HAP-1 (cell line): ENCODE measurements at regions not wholly inside any gene's neighbourhood (a gene's known extent, or its start where the extent isn't known, plus 50 kb on each side); places are given as distances from the start of the nearest gene placed in this dataset.
A peak's percentile ranks its signal among the peaks of the same experiment; 100 is the strongest.

Source experiments
- DNase-seq, 2 experiments: peaks; one replicate each; pipeline ENCODE4 v3.0.0-alpha.2; 2016 to 2020; ENCODE audit warnings: low spot score in 2 of 2
- H3K27me3 ChIP-seq: fragments of 250-450 bp; sonication (Bioruptor Pico); 2 replicates; pipeline ENCODE4 v1.5.1; 2020; ENCODE audit warnings: low read depth, mild to moderate bottlenecking, moderate library complexity
- H3K36me3 ChIP-seq: fragments of 250-450 bp; sonication (Bioruptor Pico); replicated peaks from 2 replicates; pipeline ENCODE4 v1.5.1; 2020; ENCODE audit warnings: mild to moderate bottlenecking
- H3K4me1 ChIP-seq: fragments of 250-450 bp; sonication (Bioruptor Pico); 2 replicates; pipeline ENCODE4 v1.5.1; 2020; ENCODE audit warnings: mild to moderate bottlenecking
- H3K4me3 ChIP-seq: fragments of 250-450 bp; sonication (Bioruptor Pico); 2 replicates; pipeline ENCODE4 v1.5.1; 2020; ENCODE audit warnings: mild to moderate bottlenecking, moderate library complexity
- H3K9me3 ChIP-seq: fragments of 250-450 bp; sonication (Bioruptor Pico); 2 replicates; pipeline ENCODE4 v1.5.1; 2020; ENCODE audit warnings: mild to moderate bottlenecking, moderate library complexity
- in situ Hi-C: fragments of 300-500 bp; cut with MboI; formaldehyde crosslinking; loops from 3 replicates; pipeline ENCODE4 v1.14.3; 2020; ENCODE audit warnings: low sequenced_read_pairs, inconsistent platforms, mixed read lengths

DNA sequence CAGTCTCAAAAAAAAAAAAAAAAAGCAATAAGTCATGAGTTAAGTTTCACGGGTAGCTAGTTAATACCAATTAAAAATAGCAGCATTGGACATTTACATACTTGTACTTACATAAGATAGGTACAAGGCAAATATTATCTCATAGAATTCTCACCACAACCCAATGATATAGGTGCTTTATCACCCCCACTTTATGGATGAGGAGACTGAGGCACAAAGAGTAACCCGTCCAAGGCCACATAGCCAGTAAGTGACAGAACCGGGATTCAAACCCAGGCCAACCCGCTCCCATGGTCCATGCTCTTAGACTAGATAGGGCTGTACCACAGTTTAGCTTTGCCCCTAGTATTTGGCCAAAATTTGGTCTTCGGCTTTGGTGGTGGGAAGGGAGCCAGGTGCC, 132.5 kb upstream of the SLC45A1 start:
- Histone ChIP-seq H3K4me1 (no peaks in the 10 kb centered on the region; the same call in 1 of the 2 replicates), H3K27me3 (no peaks in the 10 kb centered on the region), H3K4me3 (no peak overlapping the region), H3K36me3 (no peaks in the 10 kb centered on the region), H3K9me3 (no peaks in the 10 kb centered on the region)
- DNase-seq: no peak
- in situ Hi-C loops: no loop called here

DNA sequence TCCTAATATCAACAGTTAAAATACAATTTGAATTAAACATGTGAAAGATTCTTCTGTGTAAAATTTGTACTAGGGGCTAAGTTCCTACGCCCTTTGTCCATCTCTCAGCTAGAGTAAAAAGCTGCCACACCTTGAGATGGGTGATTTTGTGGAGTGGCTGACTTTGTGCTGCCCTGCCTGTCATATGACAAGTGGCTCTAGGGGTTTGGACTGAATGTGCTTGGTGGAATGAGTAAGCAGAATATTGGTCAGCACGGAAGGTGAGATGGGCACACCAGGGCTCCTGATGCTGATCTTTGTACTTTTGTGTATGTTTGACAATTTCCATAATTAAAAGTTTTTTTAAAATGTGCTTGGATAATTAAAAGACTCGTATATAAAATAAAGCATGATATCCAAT, 133.6 kb upstream of the SLC45A1 start:
- no peak for DNase-seq
- Histone ChIP-seq H3K27me3 (no peaks in the 10 kb centered on the region), H3K36me3 (no peaks in the 10 kb centered on the region), H3K4me3 (no peak overlapping the region), H3K4me1 (no peaks in the 10 kb centered on the region; the same call in 1 of the 2 replicates), H3K9me3 (peaks cover 2% of the 10 kb centered on the region; the same call in 1 of the 2 replicates)
- in situ Hi-C loops: no loop called here

DNA sequence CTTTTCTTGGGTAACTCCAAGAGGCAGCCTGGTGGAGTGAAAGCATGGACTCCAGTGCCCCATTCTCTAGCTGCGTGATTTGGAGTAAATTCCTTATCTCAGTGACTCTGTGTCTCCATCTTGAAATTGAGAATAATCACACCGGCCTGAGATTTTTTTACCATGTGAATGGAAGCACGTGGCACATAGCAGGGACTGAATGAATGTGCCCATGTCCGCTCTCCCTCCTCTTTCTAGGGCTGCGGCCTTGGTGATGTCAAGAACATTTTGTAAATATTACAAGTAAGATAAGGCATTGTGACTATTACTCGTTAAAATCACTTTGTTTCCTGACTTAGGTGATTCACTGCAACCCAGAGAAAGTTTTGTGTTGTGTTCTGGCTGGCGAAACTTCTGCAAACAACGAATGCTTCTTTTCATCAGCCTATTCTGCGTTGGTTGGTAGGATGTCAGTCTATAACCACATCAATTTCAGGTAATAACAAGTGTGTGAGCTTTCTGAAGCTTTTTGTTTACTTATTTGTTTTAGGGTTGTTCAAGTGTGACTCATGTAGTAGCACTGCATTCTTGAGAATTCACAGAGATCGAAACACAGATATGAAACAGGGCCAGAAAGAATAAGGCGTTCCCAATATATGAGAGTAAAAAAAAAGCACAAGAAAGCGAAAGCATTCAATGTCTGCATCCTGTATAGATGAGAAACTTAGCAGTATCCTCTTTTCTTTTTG, 135.7 kb upstream of the SLC45A1 start:
- Histone ChIP-seq H3K4me3 (no peak overlapping the region), H3K9me3 (peaks cover 4% of the 10 kb centered on the region; the same call in 1 of the 2 replicates), H3K27me3 (no peaks in the 10 kb centered on the region), H3K4me1 (no peaks in the 10 kb centered on the region; the same call in 1 of the 2 replicates), H3K36me3 (no peaks in the 10 kb centered on the region)
- in situ Hi-C loops: no loop called here
- DNase-seq: peak in 1 of 2 experiments; percentile 5

DNA sequence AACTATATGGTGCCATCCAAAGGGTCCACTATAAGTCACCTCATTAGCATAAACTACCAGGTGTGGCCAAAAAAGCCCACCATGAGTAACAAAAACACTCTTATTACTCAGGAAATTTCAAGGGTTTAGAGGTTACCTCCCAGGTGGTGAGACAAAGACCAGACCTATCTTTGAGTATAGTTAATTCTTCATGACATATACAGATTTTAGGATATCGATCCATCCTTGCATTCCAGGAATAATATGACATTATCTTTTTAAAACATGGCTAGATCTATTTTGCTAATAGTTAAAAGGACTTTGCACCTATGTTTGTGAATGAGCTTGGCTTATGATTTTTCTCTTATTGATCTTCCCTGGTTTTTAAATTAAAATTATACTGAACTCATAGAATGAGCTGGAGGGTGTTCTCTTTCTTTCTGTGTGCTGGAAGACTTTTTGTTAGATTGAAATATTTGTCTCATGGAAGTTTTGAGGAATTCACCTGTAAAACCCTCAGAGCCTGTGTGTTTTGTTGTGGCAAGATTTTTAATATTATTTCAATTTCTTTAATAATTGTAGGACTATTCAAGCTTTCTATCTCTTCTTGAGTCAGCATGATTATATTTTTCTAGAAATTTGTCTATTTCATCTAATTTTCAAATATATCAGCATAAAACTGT, 138.7 kb upstream of the SLC45A1 start:
- Histone ChIP-seq H3K27me3 (no peaks in the 10 kb centered on the region), H3K9me3 (peaks cover 4% of the 10 kb centered on the region; the same call in 1 of the 2 replicates), H3K4me1 (no peaks in the 10 kb centered on the region; the same call in 1 of the 2 replicates), H3K36me3 (no peaks in the 10 kb centered on the region), H3K4me3 (no peak overlapping the region)
- DNase-seq: no peak
- in situ Hi-C loops: no loop called here

DNA sequence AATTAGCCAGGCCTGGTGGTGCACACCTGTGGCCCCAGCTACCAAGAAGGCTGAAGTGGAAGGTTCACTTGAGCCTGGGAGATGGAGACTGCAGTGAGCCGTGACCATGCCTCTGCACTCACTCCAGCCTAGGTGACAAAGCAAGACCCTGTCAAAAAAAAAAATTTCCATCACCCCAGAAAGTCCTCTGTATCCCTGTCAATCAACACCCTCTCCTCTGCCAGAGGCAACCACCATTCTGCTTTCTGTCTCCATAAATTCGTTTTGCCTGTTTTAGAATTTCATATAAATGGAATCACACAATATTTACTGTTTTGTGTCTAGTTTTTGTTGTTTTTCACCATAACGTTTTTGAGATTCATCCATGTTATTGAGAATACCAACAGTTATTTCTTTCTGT, 141.6 kb upstream of the SLC45A1 start:
- Histone ChIP-seq H3K4me1 (no peaks in the 10 kb centered on the region), H3K9me3 (peaks cover 4% of the 10 kb centered on the region; the same call in 1 of the 2 replicates), H3K36me3 (no peaks in the 10 kb centered on the region), H3K27me3 (no peaks in the 10 kb centered on the region), H3K4me3 (no peak overlapping the region)
- in situ Hi-C loops: no loop called here
- DNase-seq: no peak

DNA sequence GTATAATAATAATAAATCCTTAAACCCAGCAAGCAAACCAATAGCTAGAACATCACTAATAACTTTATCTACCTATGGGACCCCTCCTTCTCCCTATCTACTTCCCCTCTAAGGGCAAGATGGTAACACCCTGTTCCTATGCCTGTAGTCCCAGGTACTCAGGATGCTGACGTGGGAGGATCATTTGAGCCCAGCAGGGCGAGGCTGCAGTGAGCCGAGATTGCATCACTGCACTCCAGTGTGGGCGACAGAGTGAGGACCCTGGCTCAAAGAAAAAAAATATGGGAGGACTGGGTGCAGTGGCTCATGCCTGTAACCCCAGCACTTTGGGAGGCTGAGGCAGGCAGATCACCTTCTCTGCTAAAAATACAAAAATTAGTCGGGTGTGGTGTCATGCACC, 143.1 kb upstream of the SLC45A1 start:
- no peak overlapping the region for H3K4me3 ChIP-seq
- no peaks in the 10 kb centered on the region for H3K27me3 ChIP-seq
- peaks cover 4% of the 10 kb centered on the region; the same call in 1 of the 2 replicates for H3K9me3 ChIP-seq
- H3K4me1 ChIP-seq: no peaks in the 10 kb centered on the region
- in situ Hi-C loops: no loop called here
- H3K36me3 ChIP-seq: no peaks in the 10 kb centered on the region
- no peak for DNase-seq

DNA sequence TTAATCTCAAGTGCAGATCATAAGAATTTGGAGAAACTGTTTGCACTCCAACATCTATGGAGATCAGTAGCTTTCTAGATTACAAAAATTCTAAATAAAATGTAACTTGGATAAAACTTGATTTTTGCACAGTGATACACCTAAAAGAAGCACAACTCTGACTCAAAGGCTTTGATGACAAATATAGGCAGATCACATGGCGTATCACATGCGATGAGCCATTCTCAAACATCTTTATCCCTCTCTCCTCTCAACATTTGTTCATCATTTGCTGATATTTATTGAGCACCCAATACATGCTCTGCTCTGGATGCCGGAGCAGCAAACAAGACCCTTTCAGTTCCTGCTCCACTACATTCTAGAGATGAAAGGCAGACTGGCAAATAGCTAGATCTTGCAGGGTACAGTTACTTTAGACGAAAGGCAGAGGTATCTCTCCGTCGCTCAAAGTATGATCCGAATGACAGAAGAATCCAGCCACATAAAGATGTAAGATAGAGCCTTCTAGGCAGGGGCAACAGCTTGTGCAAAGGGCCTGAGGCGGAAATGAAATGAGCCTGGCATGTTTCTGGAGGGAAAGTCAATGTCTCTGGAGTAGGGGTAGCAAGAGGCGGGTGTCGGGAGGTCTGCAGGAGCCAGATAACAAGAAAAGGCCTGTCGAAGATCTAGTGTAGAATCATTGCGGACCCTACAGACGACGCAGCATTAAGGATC, 145.8 kb upstream of the ERRFI1 start:
- in situ Hi-C loops: no loop called here
- no peak for DNase-seq
- Histone ChIP-seq H3K4me3 (no peak overlapping the region), H3K27me3 (no peaks in the 10 kb centered on the region), H3K9me3 (no peaks in the 10 kb centered on the region), H3K4me1 (0 out of 2 replicates have a peak, but pooled peaks cover 4% of the 10 kb centered on the region), H3K36me3 (no peaks in the 10 kb centered on the region)

DNA sequence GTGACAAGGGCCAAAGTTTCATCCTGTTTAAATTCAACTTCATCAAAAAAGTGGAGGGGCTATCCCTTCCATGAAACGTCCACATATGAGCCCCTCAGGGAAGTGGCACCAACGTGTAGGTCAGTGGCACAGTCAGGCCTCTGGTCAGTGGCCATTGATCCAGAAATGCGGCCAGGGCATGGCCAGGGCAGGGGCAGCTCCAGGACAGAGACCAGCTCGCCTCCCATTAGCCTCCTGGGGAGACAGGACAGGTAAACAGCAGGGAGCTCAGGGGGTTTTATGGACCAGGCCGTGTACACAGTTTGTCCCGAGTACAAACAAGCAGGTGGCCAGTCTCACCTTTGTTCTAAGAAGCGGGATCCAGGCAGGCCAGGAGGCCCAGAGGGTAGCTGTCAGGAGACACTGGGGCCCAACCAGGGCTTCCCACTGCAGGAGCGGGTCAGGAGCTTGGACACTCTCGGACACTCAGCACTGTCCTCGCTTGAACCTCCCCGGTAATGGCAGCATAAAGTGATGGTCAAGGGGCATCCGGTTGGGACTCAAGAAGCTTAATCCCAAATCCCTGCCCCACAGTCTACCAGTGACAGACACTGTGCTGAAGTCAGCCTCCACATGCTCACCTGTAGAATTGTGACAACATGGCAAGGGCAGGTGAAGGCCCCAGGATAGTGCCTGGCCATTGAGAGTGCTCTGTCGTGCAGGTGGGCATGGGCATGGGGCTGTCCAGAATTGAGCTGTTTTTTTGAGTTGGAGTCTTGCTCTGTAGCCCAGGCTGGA, 144.1 kb upstream of the ERRFI1 start:
- Histone ChIP-seq H3K27me3 (no peaks in the 10 kb centered on the region), H3K4me3 (no peak overlapping the region), H3K36me3 (no peaks in the 10 kb centered on the region), H3K4me1 (0 out of 2 replicates have a peak, but pooled peaks cover 4% of the 10 kb centered on the region), H3K9me3 (no peaks in the 10 kb centered on the region)
- in situ Hi-C loops: no loop called here
- no peak for DNase-seq

DNA sequence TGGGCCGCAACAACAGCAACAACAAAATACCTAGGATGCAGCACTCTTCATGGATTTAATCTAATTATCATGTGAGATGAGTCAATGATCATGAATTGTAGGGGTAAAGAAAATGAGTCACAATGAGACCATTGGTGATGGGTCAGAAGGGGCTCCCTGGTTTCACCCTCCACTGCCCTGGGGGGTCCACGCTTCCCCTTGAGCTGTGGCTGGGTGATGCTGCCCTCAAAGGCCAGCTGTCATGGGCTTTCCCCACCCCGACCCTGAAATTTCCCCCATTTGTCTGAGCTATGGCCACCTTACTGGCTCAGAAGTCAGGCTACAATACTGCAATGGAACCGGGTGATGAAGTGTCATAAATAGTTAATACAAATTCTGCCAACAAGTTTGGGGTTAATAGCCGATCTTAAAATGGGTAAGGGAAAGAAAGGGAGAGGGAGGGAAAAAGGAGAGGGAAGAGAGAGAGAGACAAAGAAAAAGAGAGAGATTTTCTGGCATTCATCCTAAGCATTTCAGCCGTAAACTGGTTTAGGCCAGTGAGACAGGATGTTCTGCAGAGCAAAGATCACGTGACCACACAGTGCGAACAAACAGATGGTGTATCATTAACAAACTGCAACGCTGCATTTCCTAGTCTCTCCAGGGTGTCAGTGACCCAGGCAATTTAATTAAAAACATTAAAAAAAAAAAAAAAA, 143.4 kb upstream of the ERRFI1 start:
- Histone ChIP-seq H3K4me3 (no peak overlapping the region), H3K36me3 (no peaks in the 10 kb centered on the region), H3K9me3 (no peaks in the 10 kb centered on the region), H3K27me3 (no peaks in the 10 kb centered on the region), H3K4me1 (0 out of 2 replicates have a peak, but pooled peaks cover 4% of the 10 kb centered on the region)
- DNase-seq: peak in 1 of 2 experiments; percentile 16
- in situ Hi-C loops: no loop called here

DNA sequence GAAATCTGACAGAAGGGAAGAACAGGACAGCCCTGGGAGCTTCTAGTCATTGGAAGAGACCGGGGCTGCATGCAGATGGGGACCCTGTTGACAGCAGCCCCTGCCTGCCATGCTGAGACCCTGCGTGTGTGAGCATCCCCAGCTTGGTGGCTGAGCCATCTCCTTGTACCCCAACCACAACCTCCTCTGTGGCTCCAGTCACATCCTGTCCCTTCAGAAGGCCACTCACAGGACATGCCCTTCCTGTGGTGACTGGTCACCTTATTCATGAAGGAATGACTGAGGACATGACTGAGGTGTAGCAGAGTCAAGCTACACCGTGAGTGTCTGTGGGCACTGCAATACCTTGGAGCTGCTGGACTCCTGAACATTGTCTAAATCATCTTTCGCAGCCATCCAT, 141.8 kb upstream of the ERRFI1 start:
- Histone ChIP-seq H3K4me1 (0 out of 2 replicates have a peak, but pooled peaks cover 4% of the 10 kb centered on the region), H3K4me3 (no peak overlapping the region), H3K9me3 (no peaks in the 10 kb centered on the region), H3K36me3 (no peaks in the 10 kb centered on the region), H3K27me3 (no peaks in the 10 kb centered on the region)
- in situ Hi-C loops: no loop called here
- DNase-seq: no peak

DNA sequence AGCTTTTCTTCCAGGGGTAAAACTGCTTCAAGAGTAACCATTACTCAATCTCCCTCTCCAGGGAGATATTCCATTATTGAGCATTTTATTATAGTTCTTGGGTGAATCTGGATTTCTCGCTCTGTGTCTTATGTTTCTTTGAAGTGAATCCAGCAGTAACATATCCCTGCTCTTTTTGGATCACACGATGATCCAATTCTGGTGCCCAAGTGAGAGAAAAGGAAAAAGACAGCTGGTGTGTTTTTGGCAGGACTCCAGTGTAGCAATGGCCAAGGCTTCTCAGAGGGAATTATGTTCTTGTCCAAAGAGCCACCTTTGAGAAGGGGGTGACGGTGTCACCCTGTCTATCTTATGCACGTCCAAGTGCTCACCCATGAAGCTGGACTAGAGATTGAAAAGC, 140.3 kb upstream of the ERRFI1 start:
- H3K9me3 ChIP-seq: no peaks in the 10 kb centered on the region
- no peaks in the 10 kb centered on the region for H3K36me3 ChIP-seq
- H3K27me3 ChIP-seq: no peaks in the 10 kb centered on the region
- in situ Hi-C loops: no loop called here
- no peak overlapping the region for H3K4me3 ChIP-seq
- 0 out of 2 replicates have a peak, but pooled peaks cover 4% of the 10 kb centered on the region for H3K4me1 ChIP-seq
- no peak for DNase-seq

DNA sequence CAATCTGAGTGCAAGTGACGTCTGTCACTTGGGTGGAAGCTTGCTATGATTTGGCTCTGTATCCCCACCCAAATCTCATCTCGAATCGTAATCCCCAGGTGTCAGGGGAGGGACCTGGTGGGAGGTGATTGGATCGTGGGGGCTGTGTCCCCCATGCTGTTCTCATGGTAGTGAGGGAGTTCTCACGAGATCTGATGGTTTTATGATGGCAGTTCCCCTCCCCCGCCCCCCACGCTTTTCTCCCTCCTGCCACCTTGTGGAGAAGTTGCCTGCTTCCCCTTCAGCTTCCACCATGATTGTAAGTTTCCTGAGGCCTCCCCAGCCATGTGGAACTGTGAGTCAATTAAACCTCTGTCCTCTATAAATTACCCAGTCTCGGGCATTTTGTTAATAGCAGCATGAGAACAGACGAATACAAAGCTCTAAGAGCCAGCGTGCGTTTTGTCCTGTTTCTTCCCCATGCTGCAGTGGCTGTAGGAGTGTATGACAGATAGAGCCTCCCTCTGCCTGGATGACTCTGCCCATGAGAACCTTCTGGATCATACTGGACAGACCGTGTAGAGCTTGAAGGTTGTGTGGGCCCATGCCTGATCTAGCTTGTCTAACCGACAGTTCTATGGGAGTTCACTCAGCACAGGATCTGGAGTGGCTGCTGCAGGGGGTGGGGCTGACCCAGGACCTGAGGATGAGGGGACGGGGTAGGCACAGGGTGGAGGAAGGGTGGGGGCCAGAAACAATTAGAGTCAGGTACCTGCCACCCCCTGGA, 139.7 kb upstream of the ERRFI1 start:
- Histone ChIP-seq H3K36me3 (no peaks in the 10 kb centered on the region), H3K9me3 (no peaks in the 10 kb centered on the region), H3K27me3 (no peaks in the 10 kb centered on the region), H3K4me3 (no peak overlapping the region), H3K4me1 (0 out of 2 replicates have a peak, but pooled peaks cover 4% of the 10 kb centered on the region)
- in situ Hi-C loops: no loop called here
- DNase-seq: peak in 1 of 2 experiments; percentile 41
